Chondrocyte (in vitro differentiated cells): ENCODE measurements at regions not wholly inside any gene's neighbourhood (a gene's known extent, or its start where the extent isn't known, plus 50 kb on each side); places are given as distances from the start of the nearest gene placed in this dataset.

Experiments
- DNase-seq: peaks from one replicate; pipeline ENCODE4 v3.0.0; 2021; ENCODE audit warnings: mixed read lengths, low spot score
- H3K27ac Mint-ChIP-seq: one replicate; pipeline ENCODE4 v1.8.0; 2021; ENCODE audit warnings: mild to moderate bottlenecking, moderate library complexity, mixed read lengths; ENCODE audit not compliant: unreplicated experiment
- H3K27me3 Mint-ChIP-seq: 2 replicates; pipeline ENCODE4 v1.8.0; 2021; ENCODE audit warnings: low read depth, mixed read lengths
- H3K36me3 Mint-ChIP-seq: 2 replicates; pipeline ENCODE4 v1.8.0; 2021; ENCODE audit warnings: low read depth, mixed read lengths
- H3K4me1 Mint-ChIP-seq: 2 replicates; pipeline ENCODE4 v1.8.0; 2021; ENCODE audit warnings: low read depth, mild to moderate bottlenecking, mixed read lengths
- H3K4me3 Mint-ChIP-seq: one replicate; pipeline ENCODE4 v1.8.0; 2021; ENCODE audit warnings: mild to moderate bottlenecking, moderate library complexity, mixed read lengths; ENCODE audit not compliant: unreplicated experiment
- H3K9me3 Mint-ChIP-seq: 2 replicates; pipeline ENCODE4 v1.8.0; 2021; ENCODE audit warnings: low read depth, mixed read lengths
- CTCF ChIP-seq: fragments of 200-600 bp; sonication (generic); IDR thresholded peaks from 2 replicates; pipeline ENCODE4 v1.5.0; 2021; ENCODE audit warnings: antibody characterized with exemption, mild to moderate bottlenecking, moderate library complexity

DNA sequence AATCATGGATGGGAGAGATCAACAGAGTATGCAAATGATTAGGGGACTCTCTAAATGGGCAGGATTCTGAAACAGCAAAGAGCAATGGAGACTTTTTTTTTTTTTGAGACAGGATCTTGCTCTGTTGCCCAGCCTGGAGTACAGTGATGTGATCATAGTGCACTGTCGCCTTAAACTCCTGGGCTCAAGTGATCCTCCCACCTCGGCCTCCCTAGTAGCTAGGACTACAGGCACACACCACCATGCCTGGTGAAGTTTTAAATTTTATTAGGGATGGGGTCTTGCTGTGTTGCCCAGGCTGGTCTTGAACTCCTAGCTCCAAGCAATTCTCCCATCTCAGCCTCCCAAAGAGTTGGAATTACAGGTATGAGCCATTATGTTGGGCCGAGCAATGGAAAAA is 255.0 kb upstream of the ZFHX3 start:
- no peak for DNase-seq
- H3K4me3 Mint-ChIP-seq = no peak overlapping the region
- H3K27me3 Mint-ChIP-seq = peaks cover 8% of the 10 kb centered on the region
- H3K9me3 Mint-ChIP-seq = no peaks in the 10 kb centered on the region
- TF ChIP-seq CTCF = no peak
- no peak overlapping the region for H3K27ac Mint-ChIP-seq
- H3K36me3 Mint-ChIP-seq = no peaks in the 10 kb centered on the region
- H3K4me1 Mint-ChIP-seq = peaks cover 8% of the 10 kb centered on the region

DNA sequence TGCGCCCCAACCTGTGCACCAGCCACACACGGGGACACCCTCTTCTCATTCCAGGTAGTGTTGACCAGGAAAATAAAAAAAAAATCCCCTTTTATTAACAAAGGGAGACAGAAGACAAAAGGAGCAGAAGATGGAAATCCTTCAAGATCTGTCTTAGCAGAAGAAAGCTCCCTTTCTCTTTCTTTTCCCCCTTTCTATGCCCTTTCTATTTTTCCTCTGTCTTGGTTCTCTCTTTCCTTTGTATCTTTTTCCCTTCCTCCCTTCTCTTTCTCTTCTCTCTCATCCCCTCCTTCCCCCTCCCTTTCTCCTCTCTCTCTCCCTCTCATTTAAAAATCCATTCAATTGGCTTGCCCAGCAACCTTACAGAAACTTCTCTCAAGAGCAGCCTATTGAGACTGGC is 254.1 kb upstream of the ZFHX3 start:
- H3K27me3 Mint-ChIP-seq = peaks cover 8% of the 10 kb centered on the region
- H3K27ac Mint-ChIP-seq = no peak overlapping the region
- no peak for TF ChIP-seq CTCF
- no peak overlapping the region for H3K4me3 Mint-ChIP-seq
- DNase-seq = no peak
- H3K9me3 Mint-ChIP-seq = no peaks in the 10 kb centered on the region
- peaks cover 8% of the 10 kb centered on the region for H3K4me1 Mint-ChIP-seq
- no peaks in the 10 kb centered on the region for H3K36me3 Mint-ChIP-seq

- H3K36me3 Mint-ChIP-seq = no peaks in the 10 kb centered on the region
- H3K27ac Mint-ChIP-seq = no peak overlapping the region
- TF ChIP-seq CTCF = no peak
These were observed 251.4 kb upstream of the ZFHX3 start for GRCh38 chr16:73299346-73299745.

GRCh38 chr16:73298562-73298961 is 250.6 kb upstream of the ZFHX3 start:
- no peaks in the 10 kb centered on the region for H3K36me3 Mint-ChIP-seq
- no peak for DNase-seq
- H3K4me1 Mint-ChIP-seq = peaks cover 8% of the 10 kb centered on the region
- peaks cover 3% of the 10 kb centered on the region for H3K27me3 Mint-ChIP-seq
- no peak overlapping the region for H3K27ac Mint-ChIP-seq
- H3K9me3 Mint-ChIP-seq = no peaks in the 10 kb centered on the region
- H3K4me3 Mint-ChIP-seq = no peak overlapping the region
- no peak for TF ChIP-seq CTCF

More at GRCh38 chr16:73299346-73299745, 251.4 kb upstream of the ZFHX3 start:
- Mint-ChIP-seq H3K4me3 (no peak overlapping the region), H3K4me1 (peaks cover 8% of the 10 kb centered on the region), H3K27me3 (peaks cover 7% of the 10 kb centered on the region), H3K9me3 (no peaks in the 10 kb centered on the region)
- DNase-seq = no peak

GRCh38 chr16:73290258-73290657 is 242.3 kb upstream of the ZFHX3 start:
- peaks cover 6% of the 10 kb centered on the region for H3K36me3 Mint-ChIP-seq
- H3K4me1 Mint-ChIP-seq = no peaks in the 10 kb centered on the region
- H3K4me3 Mint-ChIP-seq = no peak overlapping the region
- peaks cover 29% of the 10 kb centered on the region for H3K27me3 Mint-ChIP-seq
- TF ChIP-seq CTCF = no peak
- H3K27ac Mint-ChIP-seq = no peak overlapping the region
- H3K9me3 Mint-ChIP-seq = no peaks in the 10 kb centered on the region
- DNase-seq = no peak
